ENCODE measurements at regions not wholly inside any gene's neighbourhood (a gene's known extent, or its start where the extent isn't known, plus 50 kb on each side); places are given as distances from the start of the nearest gene placed in this dataset.

GRCh38 chr12:69168363-69168762, 71.0 kb upstream of the CPSF6 start:
- no peaks in the 10 kb centered on the region for H3K9me3 ChIP-seq (ENCODE audit: control extremely low read depth in 1 of 3, control insufficient read depth in 2 of 3, insufficient read depth in 1 of 3, low read length in 2 of 3)
- no peak overlapping the region for H3K4me3 Mint-ChIP-seq
- TF ChIP-seq CTCF (IDR thresholded peaks at IDR 0.05) (no peak), EZH2 (IDR thresholded peaks at IDR 0.05; ENCODE audit: borderline replicate concordance, insufficient read depth, low read depth, low read length, poor library complexity, severe bottlenecking) (no peak)
- no peaks in the 10 kb centered on the region for H3K27me3 Mint-ChIP-seq
- intact Hi-C loops (cut with micrococcal nuclease), result no loop called here
- no peaks in the 10 kb centered on the region for H3K9me3 Mint-ChIP-seq (ENCODE audit: insufficient read depth)
- no peaks in the 10 kb centered on the region for H3K4me1 ChIP-seq (ENCODE audit: control insufficient read depth in 2 of 2, insufficient read depth in 2 of 2, low read length in 2 of 2)
- no peaks in the 10 kb centered on the region for H4K20me1 ChIP-seq (ENCODE audit: control insufficient read depth, insufficient read depth, low read length, poor library complexity, severe bottlenecking)
- H3K36me3 ChIP-seq (replicated peaks in 1 of 2; ENCODE audit: control extremely low read depth in 1 of 2, control insufficient read depth in 1 of 2, extremely low read depth in 1 of 2, insufficient read depth in 2 of 2, low read length in 1 of 2), result no peaks in the 10 kb centered on the region
- no peak overlapping the region for H3K27ac ChIP-seq (ENCODE audit: low read length in 2 of 2)
- no peaks in the 10 kb centered on the region for H3K4me1 Mint-ChIP-seq
- WGBS (ENCODE audit: insufficient coverage), result 100% methylated on average over 1 of the region's 5 CpGs
- H3K27ac Mint-ChIP-seq, result no peak overlapping the region
- no peak for DNase-seq
- CTCF ChIA-PET, result no interaction called here
- no peaks in the 10 kb centered on the region for H3K79me2 ChIP-seq (ENCODE audit: control insufficient read depth, insufficient read depth, low read length)
- POLR2A ChIA-PET, result no interaction called here
- H3K4me3 ChIP-seq (ENCODE audit: control extremely low read depth in 1 of 5, extremely low read depth in 1 of 5, insufficient read depth in 1 of 5, low read depth in 2 of 5, low read length in 4 of 5), result no peak overlapping the region
- H2AFZ ChIP-seq (ENCODE audit: insufficient read depth, low read depth, low read length, poor library complexity, severe bottlenecking), result no peak overlapping the region
- no peaks in the 10 kb centered on the region for H3K27me3 ChIP-seq (replicated peaks in 1 of 4; ENCODE audit: control extremely low read depth in 1 of 4, control insufficient read depth in 3 of 4, insufficient read depth in 4 of 4, low read length in 3 of 4)
- ATAC-seq (ENCODE audit: low read depth), result no peak
- no peak overlapping the region for H3K9ac ChIP-seq (ENCODE audit: low read length)
- no peak overlapping the region for H3K4me2 ChIP-seq (replicated peaks; ENCODE audit: low read depth, low read length, poor library complexity, severe bottlenecking)

DNA sequence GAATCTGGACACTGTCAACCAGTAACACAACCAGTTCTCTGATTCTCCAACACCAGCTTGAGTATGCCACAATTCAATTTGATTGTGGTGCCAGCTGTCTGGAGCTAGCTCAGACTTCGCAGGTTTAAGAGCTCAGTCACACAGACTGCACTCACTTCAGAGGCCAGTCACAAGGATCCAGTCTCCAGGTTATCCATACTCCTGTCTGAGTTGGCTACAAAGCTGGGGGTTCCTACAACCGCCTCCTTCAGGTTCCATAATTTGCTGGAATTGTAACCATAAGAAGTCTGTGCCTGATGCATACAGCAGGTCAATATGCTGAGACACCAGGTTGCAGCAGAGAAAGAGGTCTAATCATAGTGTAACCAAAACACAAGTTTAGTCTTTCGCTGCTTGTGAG, 70.5 kb upstream of the CPSF6 start:
- no peak overlapping the region for H3K27ac ChIP-seq (ENCODE audit: low read length in 2 of 2)
- POLR2A ChIA-PET, result no interaction called here
- Mint-ChIP-seq H3K9me3 (ENCODE audit: insufficient read depth) (no peaks in the 10 kb centered on the region), H3K27ac (no peak overlapping the region), H3K4me3 (no peak overlapping the region), H3K27me3 (no peaks in the 10 kb centered on the region), H3K4me1 (no peaks in the 10 kb centered on the region)
- H3K4me3 ChIP-seq (ENCODE audit: control extremely low read depth in 1 of 5, extremely low read depth in 1 of 5, insufficient read depth in 1 of 5, low read depth in 2 of 5, low read length in 4 of 5), result no peak overlapping the region
- H2AFZ ChIP-seq (ENCODE audit: insufficient read depth, low read depth, low read length, poor library complexity, severe bottlenecking), result no peak overlapping the region
- H3K79me2 ChIP-seq (ENCODE audit: control insufficient read depth, insufficient read depth, low read length), result no peaks in the 10 kb centered on the region
- H3K27me3 ChIP-seq (replicated peaks in 1 of 4; ENCODE audit: control extremely low read depth in 1 of 4, control insufficient read depth in 3 of 4, insufficient read depth in 4 of 4, low read length in 3 of 4), result no peaks in the 10 kb centered on the region
- no peaks in the 10 kb centered on the region for H3K36me3 ChIP-seq (replicated peaks in 1 of 2; ENCODE audit: control extremely low read depth in 1 of 2, control insufficient read depth in 1 of 2, extremely low read depth in 1 of 2, insufficient read depth in 2 of 2, low read length in 1 of 2)
- 88% methylated on average over 1 of the region's 3 CpGs for WGBS (ENCODE audit: insufficient coverage)
- H3K4me2 ChIP-seq (replicated peaks; ENCODE audit: low read depth, low read length, poor library complexity, severe bottlenecking), result no peak overlapping the region
- CTCF ChIA-PET, result no interaction called here
- ATAC-seq (ENCODE audit: low read depth), result no peak
- intact Hi-C loops (cut with micrococcal nuclease), result no loop called here
- DNase-seq, result no peak
- H3K9ac ChIP-seq (ENCODE audit: low read length), result no peak overlapping the region
- H3K9me3 ChIP-seq (ENCODE audit: control extremely low read depth in 1 of 3, control insufficient read depth in 2 of 3, insufficient read depth in 1 of 3, low read length in 2 of 3), result no peaks in the 10 kb centered on the region
- no peaks in the 10 kb centered on the region for H3K4me1 ChIP-seq (ENCODE audit: control insufficient read depth in 2 of 2, insufficient read depth in 2 of 2, low read length in 2 of 2)
- no peaks in the 10 kb centered on the region for H4K20me1 ChIP-seq (ENCODE audit: control insufficient read depth, insufficient read depth, low read length, poor library complexity, severe bottlenecking)
- no peak for TF ChIP-seq CTCF (IDR thresholded peaks at IDR 0.05)
- no peak for TF ChIP-seq EZH2 (IDR thresholded peaks at IDR 0.05; ENCODE audit: borderline replicate concordance, insufficient read depth, low read depth, low read length, poor library complexity, severe bottlenecking)
